H1 (cell line): ENCODE measurements at regions not wholly inside any gene's neighbourhood (a gene's known extent, or its start where the extent isn't known, plus 50 kb on each side); places are given as distances from the start of the nearest gene placed in this dataset.

Experiments
- CTCF ChIA-PET: fragments of 300-600 bp; sonication (Branson Sonifier 250); formaldehyde crosslinking; loops from one replicate; lab custom pipeline; 2021; ENCODE audit not compliant: partially characterized antibody; lab: Charles Lee
- POLR2A ChIA-PET: fragments of 300-600 bp; sonication (Branson Sonifier 250); formaldehyde crosslinking; loops from one replicate; lab custom pipeline; 2021; ENCODE audit warnings: inconsistent platforms; ENCODE audit not compliant: partially characterized antibody; lab: Charles Lee
- DNase-seq, 2 experiments: peaks; one replicate each; pipeline versions ENCODE4 v3.0.0 to v3.0.0-alpha.2; 2010 to 2022; ENCODE audit warnings: low spot score in 2 of 2, low read depth in 1 of 2, mixed read lengths in 1 of 2
- FAIRE-seq: peaks from 2 replicates; lab custom pipeline; 2011; peaks lifted over from hg19 to GRCh38; lab: Jason Lieb, UNC
- H2AFZ ChIP-seq: 2 replicates; pipeline ENCODE4 v1.8.1; 2012; ENCODE audit warnings: low read length, inconsistent platforms
- H2AK5ac ChIP-seq: 2 replicates; pipeline ENCODE4 v1.6.1; 2013; ENCODE audit warnings: low read depth, low read length
- H2BK120ac ChIP-seq: replicated peaks from 2 replicates; pipeline ENCODE3; 2013; ENCODE audit warnings: low read depth, low read length, inconsistent platforms
- H2BK12ac ChIP-seq: 2 replicates; pipeline ENCODE4 v1.6.1; 2013; ENCODE audit warnings: low read depth, low read length
- H2BK15ac ChIP-seq: 2 replicates; pipeline ENCODE4 v1.6.1; 2013; ENCODE audit warnings: low read length
- H2BK20ac ChIP-seq: 2 replicates; pipeline ENCODE4 v1.6.1; 2013; ENCODE audit warnings: low read length
- H2BK5ac ChIP-seq: 2 replicates; pipeline ENCODE4 v1.6.1; 2013; ENCODE audit warnings: low read depth, low read length
- H3K14ac ChIP-seq: 2 replicates; pipeline ENCODE4 v1.6.1; 2013; ENCODE audit warnings: inconsistent platforms; ENCODE audit not compliant: insufficient read length
- H3K18ac ChIP-seq: 2 replicates; pipeline ENCODE4 v1.6.1; 2013; ENCODE audit warnings: low read length; ENCODE audit errors: extremely low read depth
- H3K23ac ChIP-seq: 2 replicates; pipeline ENCODE4 v1.6.1; 2013; ENCODE audit warnings: inconsistent platforms; ENCODE audit not compliant: insufficient read length
- H3K23me2 ChIP-seq: 2 replicates; pipeline ENCODE4 v1.6.1; 2013; ENCODE audit warnings: low read depth, low read length
- H3K27ac ChIP-seq: 2 replicates; pipeline ENCODE4 v1.6.1; 2011; ENCODE audit warnings: low read depth, low read length, inconsistent platforms
- H3K27me3 ChIP-seq, 4 experiments: replicated peaks in 1 of 4; 1 replicate in 1 of 4; 2 replicates in 3 of 4; pipeline versions ENCODE4 v1.6.1 to v1.8.1; 2011 to 2013; ENCODE audit warnings: low read length in 3 of 4, mild to moderate bottlenecking in 3 of 4, inconsistent platforms in 2 of 4, mixed read lengths in 2 of 4, moderate library complexity in 1 of 4; ENCODE audit not compliant: control insufficient read depth in 3 of 4, insufficient read depth in 3 of 4; ENCODE audit errors: extremely low read depth in 1 of 4
- H3K36me3 ChIP-seq, 4 experiments: 2 replicates each; pipeline versions ENCODE4 v1.6.1 to v1.8.1; 2011 to 2013; ENCODE audit warnings: mild to moderate bottlenecking in 4 of 4, low read length in 3 of 4, moderate library complexity in 2 of 4, control low read depth in 1 of 4, inconsistent platforms in 1 of 4; ENCODE audit not compliant: insufficient read depth in 4 of 4, control insufficient read depth in 2 of 4
- H3K4ac ChIP-seq: replicated peaks from 2 replicates; pipeline ENCODE3; 2013; ENCODE audit warnings: low read length, low read depth, mixed read lengths, inconsistent platforms; ENCODE audit not compliant: insufficient read length
- H3K4me1 ChIP-seq, 4 experiments: replicated peaks in 1 of 4; 1 replicate in 1 of 4; 2 replicates in 3 of 4; pipeline versions ENCODE4 v1.6.1 to v1.8.1; 2011 to 2013; ENCODE audit warnings: low read length in 3 of 4, inconsistent platforms in 2 of 4, mixed read lengths in 1 of 4; ENCODE audit not compliant: insufficient read depth in 4 of 4, control insufficient read depth in 3 of 4
- H3K4me2 ChIP-seq, 2 experiments: 2 replicates each; pipeline versions ENCODE4 v1.6.1 to v1.8.1; 2011 to 2013; ENCODE audit warnings: low read depth in 2 of 2, low read length in 2 of 2, control low read depth in 1 of 2, inconsistent platforms in 1 of 2, mild to moderate bottlenecking in 1 of 2; ENCODE audit not compliant: insufficient read depth in 1 of 2
- H3K4me3 ChIP-seq, 4 experiments: fragments of 200-600, 300-600 bp in 1 of 4; sonication (generic), shearing (Covaris generic), sonication (Bioruptor Twin) in 1 of 4; 2 replicates each; pipeline versions ENCODE4 v1.5.1 to v1.8.1; 2011 to 2016; ENCODE audit warnings: low read length in 4 of 4, low read depth in 3 of 4, control low read depth in 2 of 4, inconsistent platforms in 2 of 4, mild to moderate bottlenecking in 2 of 4, mixed read lengths in 1 of 4, moderate library complexity in 1 of 4; ENCODE audit not compliant: insufficient read depth in 2 of 4; ENCODE audit errors: extremely low read depth in 1 of 4
- H3K56ac ChIP-seq: replicated peaks from 2 replicates; pipeline ENCODE3; 2013; ENCODE audit warnings: low read depth, mild to moderate bottlenecking, mixed read lengths, low read length, inconsistent platforms; ENCODE audit not compliant: insufficient read length
- H3K79me1 ChIP-seq: 2 replicates; pipeline ENCODE4 v1.6.1; 2013; ENCODE audit warnings: low read depth, low read length, control low read depth
- H3K79me2 ChIP-seq, 2 experiments: 2 replicates each; pipeline versions ENCODE4 v1.6.1 to v1.8.1; 2012 to 2013; ENCODE audit warnings: low read length in 2 of 2, mild to moderate bottlenecking in 2 of 2, inconsistent platforms in 1 of 2; ENCODE audit not compliant: insufficient read depth in 2 of 2, control insufficient read depth in 1 of 2
- H3K9ac ChIP-seq, 4 experiments: replicated peaks in 1 of 4; 1 replicate in 1 of 4; 2 replicates in 3 of 4; pipeline versions ENCODE4 v1.6.1 to v1.8.1; 2011 to 2013; ENCODE audit warnings: low read depth in 3 of 4, low read length in 3 of 4, control low read depth in 2 of 4, mild to moderate bottlenecking in 2 of 4, moderate library complexity in 2 of 4, inconsistent platforms in 1 of 4; ENCODE audit errors: extremely low read depth in 1 of 4
- H3K9me3 ChIP-seq, 2 experiments: 2 replicates each; pipeline versions ENCODE4 v1.6.1 to v1.8.1; 2012 to 2013; ENCODE audit warnings: mild to moderate bottlenecking in 2 of 2, moderate library complexity in 2 of 2, control low read depth in 1 of 2, inconsistent platforms in 1 of 2, low read depth in 1 of 2, low read length in 1 of 2, mixed read lengths in 1 of 2; ENCODE audit not compliant: insufficient read depth in 2 of 2
- H4K20me1 ChIP-seq, 2 experiments: replicated peaks in 1 of 2; 2 replicates each; pipeline versions ENCODE3 to v1.8.1; 2011 to 2013; ENCODE audit warnings: inconsistent platforms in 2 of 2, low read length in 2 of 2, mild to moderate bottlenecking in 1 of 2; ENCODE audit not compliant: insufficient read depth in 2 of 2, control insufficient read depth in 1 of 2
- H4K5ac ChIP-seq: 2 replicates; pipeline ENCODE4 v1.6.1; 2013; ENCODE audit warnings: low read length, low read depth, mixed read lengths, inconsistent platforms; ENCODE audit not compliant: insufficient read length
- H4K8ac ChIP-seq: 2 replicates; pipeline ENCODE4 v1.8.0; 2013; ENCODE audit warnings: mild to moderate bottlenecking, moderate library complexity, low read length, inconsistent platforms; ENCODE audit not compliant: insufficient read depth; ENCODE audit errors: extremely low read depth
- H4K91ac ChIP-seq: replicated peaks from 2 replicates; pipeline ENCODE3; 2013; ENCODE audit warnings: low read length, mixed read lengths, inconsistent platforms; ENCODE audit not compliant: insufficient read length
- SUZ12 ChIP-seq: fragments of 200-600 bp; sonication (generic); IDR thresholded peaks from 2 replicates; pipeline ENCODE4 v1.6.1; 2012; ENCODE audit warnings: mild to moderate bottlenecking, inconsistent platforms, low read length, moderate library complexity, mixed read lengths
- TAF7 ChIP-seq: optimal IDR thresholded peaks from 2 replicates; pipeline ENCODE3; 2011; ENCODE audit warnings: low read depth, mild to moderate bottlenecking, inconsistent platforms, low read length, moderate library complexity, borderline replicate concordance
- WGBS, 2 experiments: shearing (Covaris generic) in 1 of 2; methylation state at CpG; one replicate each; pipeline versions ENCODE4 v1.1.6 to v1.1.7; 2013 to 2015; ENCODE audit warnings: low lambda C conversion rate in 2 of 2, mixed read lengths in 2 of 2, inconsistent platforms in 1 of 2, low coverage in 1 of 2, missing lambda C conversion rate in 1 of 2; ENCODE audit not compliant: insufficient replicate concordance in 2 of 2, insufficient coverage in 1 of 2, insufficient read length in 1 of 2; ENCODE audit errors: extremely low coverage in 1 of 2, missing lambda C conversion rate in 1 of 2; 5-methylcytosine and 5-hydroxymethylcytosine counted together

DNA sequence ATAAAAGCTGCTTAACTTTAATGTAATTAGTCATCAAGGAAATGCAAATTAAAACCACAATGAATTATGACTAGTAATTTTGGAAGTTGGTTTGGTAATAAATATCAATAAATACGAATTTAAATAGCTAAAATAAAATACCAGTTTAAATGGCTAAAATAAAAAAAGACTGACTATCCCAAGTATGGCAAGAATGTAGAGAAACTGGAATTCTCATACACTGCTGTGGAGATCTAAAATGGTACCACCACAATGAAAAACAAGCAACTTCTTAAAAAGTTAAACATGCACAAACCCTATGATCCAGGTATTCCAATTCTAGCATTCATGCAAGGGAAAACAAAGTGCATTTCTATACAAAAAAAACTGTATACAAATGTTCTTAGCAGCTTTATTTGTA is 382.6 kb upstream of the NR5A2 start:
- no peak overlapping the region for H3K4ac ChIP-seq
- no peak overlapping the region for H2BK5ac ChIP-seq
- no peak overlapping the region for H2BK12ac ChIP-seq
- no peak overlapping the region for H4K91ac ChIP-seq
- H4K20me1 ChIP-seq, result no peaks in the 10 kb centered on the region
- 83% methylated on average over 1 of the region's 1 CpG; no CpG with 5 or more reads in 1 of the 2 experiments for WGBS, 2 experiments
- no peaks in the 10 kb centered on the region for H3K36me3 ChIP-seq
- no peaks in the 10 kb centered on the region for H3K23me2 ChIP-seq
- H3K9me3 ChIP-seq, result peaks cover 5 to 9% of the 10 kb centered on the region in 2 experiments; a peak in 3 of 4 replicates
- ChIA-PET CTCF (no interaction called here), POLR2A (no interaction called here)
- H3K18ac ChIP-seq, result no peak overlapping the region
- FAIRE-seq (no peak), DNase-seq (no peak)
- no peak overlapping the region for H2AFZ ChIP-seq
- H2BK15ac ChIP-seq, result no peak overlapping the region
- H3K4me3 ChIP-seq, result no peak overlapping the region
- H3K23ac ChIP-seq, result no peak overlapping the region
- H3K4me2 ChIP-seq, result no peak overlapping the region
- no peaks in the 10 kb centered on the region for H3K79me1 ChIP-seq
- no peak overlapping the region for H3K9ac ChIP-seq
- no peak overlapping the region for H3K27ac ChIP-seq
- H3K27me3 ChIP-seq, result no peaks in the 10 kb centered on the region
- no peaks in the 10 kb centered on the region for H3K4me1 ChIP-seq
- no peak overlapping the region for H2AK5ac ChIP-seq
- no peak overlapping the region for H2BK20ac ChIP-seq
- no peak overlapping the region for H2BK120ac ChIP-seq
- no peak overlapping the region for H3K56ac ChIP-seq
- H4K8ac ChIP-seq, result no peak overlapping the region
- H3K14ac ChIP-seq, result no peak overlapping the region
- TF ChIP-seq TAF7 (no peak), SUZ12 (no peak)
- H4K5ac ChIP-seq, result no peak overlapping the region
- no peaks in the 10 kb centered on the region for H3K79me2 ChIP-seq
